ENCODE measurements at regions not wholly inside any gene's neighbourhood (a gene's known extent, or its start where the extent isn't known, plus 50 kb on each side); places are given as distances from the start of the nearest gene placed in this dataset.
"Not testable (repeated sequence)": the region's sequence is repeated elsewhere in the genome, so short reads cannot be mapped to it uniquely, and the experiment has no call there.

DNA sequence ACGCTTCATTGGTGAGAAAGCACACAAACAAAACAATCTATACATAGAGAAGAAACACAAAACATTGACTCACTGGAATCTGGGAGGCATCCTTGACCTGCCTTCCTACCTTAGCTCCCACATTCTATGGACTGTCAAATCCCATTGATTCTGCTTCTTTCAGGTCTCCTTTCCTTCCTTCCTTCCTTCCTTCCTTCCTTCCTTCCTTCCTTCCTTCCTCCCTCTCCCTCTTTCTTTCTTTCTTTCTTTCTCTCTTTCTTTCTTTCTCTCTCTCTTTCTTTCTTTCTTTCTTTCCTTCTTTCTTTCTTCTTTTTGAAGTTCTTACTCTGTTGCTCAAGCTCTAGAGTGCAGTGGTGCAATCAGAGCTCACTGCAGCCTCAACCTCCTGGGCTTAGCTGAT is 108.0 kb upstream of the SGK1 start:
- DNase-seq (ENCODE audit: low read depth): not testable (repeated sequence)

DNA sequence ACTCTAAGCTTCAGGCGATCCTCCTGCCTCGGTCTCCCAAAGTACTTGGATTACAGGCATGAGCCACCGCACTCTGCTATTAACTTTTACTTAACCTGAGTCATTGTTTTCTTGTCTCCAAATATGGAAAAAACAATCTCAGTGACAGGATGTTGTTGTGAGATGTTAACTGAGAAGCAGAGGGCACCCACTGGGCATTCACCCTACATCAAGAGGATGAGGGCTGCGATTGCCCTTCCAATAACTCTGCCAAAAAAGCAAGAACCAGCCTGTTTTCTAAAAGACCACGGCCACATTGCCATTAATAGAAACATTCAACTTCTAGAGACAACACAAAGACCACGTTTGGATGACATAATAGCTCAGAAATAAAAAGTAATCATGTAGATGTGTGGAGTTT is 107.6 kb upstream of the SGK1 start:
- DNase-seq (ENCODE audit: low read depth): no peak

DNA sequence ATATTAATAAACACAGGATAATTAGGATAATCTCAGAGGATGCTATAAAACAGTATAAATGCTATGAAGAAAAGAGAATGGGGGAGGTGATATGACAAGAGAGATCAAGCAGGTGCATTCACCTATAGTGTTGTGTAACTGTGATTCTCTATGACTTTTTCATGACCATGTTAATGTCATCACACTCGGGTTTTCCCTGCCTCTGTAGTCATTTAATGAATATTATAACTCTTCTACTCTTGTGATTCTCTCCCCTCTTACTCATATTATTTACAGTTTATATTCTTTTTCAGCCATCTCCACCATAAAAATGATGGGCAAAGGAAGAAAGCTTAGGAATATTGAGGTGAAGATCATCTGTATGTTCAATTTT is 106.9 kb upstream of the SGK1 start:
- DNase-seq (ENCODE audit: low read depth): no peak

DNA sequence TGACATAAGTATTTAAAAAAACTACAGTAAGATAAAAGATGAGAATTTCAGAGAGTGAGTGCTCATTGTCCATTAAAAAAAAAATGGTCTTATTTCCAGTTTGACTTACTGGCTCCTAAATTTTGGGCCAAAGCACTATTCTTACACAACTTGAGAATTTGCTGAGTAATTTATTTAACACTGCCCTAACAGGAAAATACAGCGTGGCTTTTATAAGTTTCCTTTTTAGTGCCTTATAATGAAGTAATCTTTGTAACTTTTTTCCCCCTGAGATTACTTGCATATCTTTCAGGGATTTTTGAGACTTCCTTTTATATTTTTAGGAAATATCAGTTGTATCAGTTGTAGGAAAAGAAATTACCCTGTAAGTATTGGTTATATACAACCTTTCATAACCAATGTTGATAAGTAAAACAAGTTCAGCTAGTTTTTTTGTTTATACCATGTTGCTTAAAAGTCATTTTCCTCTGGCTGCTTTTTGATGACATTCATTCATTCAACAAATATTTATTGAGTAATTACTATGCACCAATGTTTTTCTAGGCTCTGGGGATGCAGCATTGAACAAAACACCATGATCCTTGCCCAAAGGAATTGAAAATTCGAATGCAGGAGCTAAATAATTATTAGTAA is 106.4 kb upstream of the SGK1 start:
- DNase-seq (ENCODE audit: low read depth): no peak

DNA sequence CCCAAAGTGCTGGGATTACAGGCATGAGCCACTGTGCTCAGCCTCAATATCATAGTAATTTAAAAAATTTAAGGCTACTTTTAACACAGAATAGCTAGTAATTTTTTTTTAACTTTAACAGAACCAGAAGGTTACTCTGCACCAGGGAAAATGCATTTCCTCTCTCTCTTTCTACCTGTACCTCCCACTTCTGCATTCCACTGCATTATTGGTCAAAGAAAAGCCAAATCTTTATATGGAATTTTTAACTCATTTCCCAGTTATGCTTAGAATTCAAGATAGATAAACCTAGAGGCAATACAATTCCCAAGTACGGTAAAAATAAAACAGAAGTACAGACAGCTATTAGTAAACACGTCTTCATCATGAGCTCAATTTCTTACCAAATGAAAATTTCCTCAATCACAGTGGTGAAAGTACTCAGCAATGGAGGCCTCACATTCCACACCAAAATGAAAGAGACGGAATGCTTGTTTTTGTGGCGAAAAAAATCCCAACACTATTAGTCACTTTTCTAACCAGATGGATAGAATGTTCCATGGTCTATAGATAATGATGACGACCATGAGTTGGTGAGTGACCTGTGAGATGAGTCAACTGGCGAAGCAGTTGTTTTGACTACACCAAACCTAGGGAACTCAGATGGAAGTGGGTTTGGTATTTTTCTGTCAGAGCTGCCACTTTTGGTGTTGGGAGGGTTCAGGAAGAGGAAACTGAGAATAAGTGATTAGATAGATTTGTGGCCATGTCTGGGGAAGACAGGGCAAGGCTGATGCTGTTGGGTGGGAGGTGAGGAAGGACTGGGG is 104.7 kb upstream of the SGK1 start:
- no peak for DNase-seq (ENCODE audit: low read depth)

DNA sequence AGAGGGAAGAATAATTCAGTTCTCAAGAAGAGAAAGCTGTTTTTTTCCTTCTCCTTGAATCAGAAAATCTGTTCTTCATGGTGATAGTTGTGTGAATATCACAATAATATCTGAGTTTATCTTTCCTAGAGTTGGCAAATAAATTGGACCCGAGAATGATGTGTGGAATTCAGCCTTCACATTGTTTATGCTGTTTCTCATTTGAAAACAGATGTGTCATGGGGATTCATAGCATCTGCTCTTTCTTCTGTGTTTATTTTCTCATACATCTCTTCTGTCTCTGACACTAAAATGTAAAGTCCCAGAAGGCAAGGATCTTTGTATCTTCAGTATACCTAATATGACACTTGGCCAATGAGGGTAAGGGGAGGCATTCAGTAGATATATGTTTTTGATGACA is 103.6 kb upstream of the SGK1 start:
- DNase-seq (ENCODE audit: low read depth): no peak

DNA sequence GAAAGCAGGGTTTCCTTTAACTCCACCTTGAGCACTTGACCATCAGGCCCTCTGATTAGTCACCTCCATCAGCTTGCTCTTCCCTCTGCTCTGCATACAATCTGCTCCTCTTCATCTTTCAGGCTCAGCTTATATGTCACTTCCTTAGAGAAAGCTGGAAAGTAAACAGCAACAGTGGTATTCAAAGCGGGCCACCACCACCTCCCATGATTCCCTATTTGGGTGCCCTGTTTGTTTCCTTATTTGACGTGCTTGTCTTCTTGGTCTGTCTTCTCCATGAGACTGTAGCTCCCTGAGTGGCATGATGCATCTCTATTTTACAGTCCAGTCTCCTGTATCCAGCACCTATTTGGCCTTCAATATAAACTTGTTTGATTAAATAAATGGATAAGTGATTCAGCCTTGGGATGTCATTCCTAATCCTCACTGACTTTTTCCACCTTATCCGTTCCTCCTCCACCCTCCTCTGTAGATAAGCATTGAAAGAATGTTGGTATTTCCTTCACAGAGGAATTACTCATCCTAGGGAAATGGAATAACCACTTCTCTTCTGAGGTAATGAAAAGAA is 102.8 kb upstream of the SGK1 start:
- DNase-seq (ENCODE audit: low read depth): no peak

DNA sequence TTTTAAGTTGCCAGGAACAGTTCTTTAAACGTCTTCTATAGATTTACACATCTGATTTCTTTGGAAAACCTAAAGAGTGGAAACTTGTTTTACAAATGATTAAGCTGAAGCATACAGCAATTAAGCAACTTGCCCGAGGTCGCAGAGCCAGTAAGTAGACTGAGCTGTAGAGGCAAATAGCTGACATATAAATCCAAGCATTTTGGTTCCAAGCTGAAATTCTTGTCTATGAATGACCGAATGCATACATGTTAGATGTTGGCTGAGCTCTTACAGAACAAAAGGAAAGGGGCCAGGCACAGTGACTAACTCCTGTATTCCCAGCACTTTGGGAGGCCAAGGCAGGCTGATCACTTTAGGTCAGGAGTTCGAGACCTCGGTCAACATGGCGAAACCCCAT is 101.8 kb upstream of the SGK1 start:
- DNase-seq (ENCODE audit: low read depth): no peak

DNA sequence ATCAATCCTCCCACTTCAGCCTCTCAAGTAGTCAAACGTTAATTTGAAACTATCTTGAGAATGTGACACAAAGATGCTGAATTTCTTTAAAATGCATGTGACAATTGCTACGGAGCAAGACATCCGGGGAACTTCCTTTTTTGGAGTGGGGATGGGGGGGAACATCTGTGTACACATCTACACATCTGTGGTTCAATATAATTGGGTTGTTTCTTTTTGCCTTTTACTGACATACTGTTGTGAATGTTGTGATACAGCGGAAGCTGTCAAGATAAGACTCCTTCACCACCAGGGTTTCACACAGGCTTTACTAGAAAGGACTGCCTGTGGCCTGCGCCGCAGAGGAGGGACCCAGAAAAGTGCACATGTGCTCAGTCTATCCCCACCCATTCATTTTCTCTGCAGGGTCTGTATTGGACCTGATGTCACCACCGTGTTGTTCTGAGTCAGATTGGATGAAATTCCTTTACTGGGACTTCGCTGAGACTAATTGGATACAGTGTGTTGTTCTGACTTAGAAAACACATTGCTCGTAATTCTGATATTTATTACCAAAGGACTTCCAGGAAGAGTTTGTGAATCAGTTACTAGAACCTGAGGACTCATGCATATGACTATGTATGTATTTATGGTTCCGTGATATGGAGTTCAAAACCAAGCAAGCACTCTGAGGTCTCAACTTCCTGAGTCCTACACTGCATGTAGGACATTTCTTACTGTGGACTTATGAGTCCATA is 98.7 kb upstream of the SGK1 start:
- DNase-seq (ENCODE audit: low read depth): no peak

DNA sequence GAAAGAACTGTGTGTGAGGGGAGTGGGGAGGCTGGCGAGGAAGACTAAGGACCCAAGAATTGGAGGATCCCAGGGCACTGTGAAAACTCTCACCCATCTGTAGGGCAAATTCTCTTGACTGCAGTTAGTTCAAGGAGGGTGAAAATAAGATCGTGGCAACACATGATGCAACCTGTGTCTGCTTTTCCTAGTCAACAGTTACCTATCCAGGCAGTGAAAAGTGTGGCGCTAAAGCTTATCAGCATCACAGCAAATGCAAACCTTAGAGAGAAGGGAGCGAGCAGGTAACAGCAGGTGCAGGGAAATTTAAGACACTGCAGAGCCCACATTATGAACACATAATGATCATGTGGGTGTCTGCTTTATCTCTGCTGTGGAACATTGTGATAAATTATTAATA is 97.7 kb upstream of the SGK1 start:
- no peak for DNase-seq (ENCODE audit: low read depth)

DNA sequence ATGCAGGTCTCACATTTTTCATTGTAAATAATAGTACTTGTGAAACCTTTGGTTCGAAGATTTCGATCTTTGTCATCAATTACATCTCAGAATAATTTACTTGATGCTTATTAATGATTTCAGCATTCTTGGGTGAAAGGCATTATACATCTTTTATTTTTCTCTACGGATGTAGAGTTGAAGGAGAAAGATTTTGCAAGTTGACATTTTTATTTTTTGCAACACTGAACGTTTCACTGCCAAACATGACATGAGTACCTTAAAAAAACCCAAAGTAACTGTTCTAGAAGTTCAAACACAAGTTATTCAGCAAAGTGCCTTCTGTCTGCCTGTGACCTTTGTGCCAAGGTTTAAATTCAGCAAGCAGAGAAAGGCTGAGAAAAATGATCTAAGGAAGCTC is 97.3 kb upstream of the SGK1 start:
- no peak for DNase-seq (ENCODE audit: low read depth)

DNA sequence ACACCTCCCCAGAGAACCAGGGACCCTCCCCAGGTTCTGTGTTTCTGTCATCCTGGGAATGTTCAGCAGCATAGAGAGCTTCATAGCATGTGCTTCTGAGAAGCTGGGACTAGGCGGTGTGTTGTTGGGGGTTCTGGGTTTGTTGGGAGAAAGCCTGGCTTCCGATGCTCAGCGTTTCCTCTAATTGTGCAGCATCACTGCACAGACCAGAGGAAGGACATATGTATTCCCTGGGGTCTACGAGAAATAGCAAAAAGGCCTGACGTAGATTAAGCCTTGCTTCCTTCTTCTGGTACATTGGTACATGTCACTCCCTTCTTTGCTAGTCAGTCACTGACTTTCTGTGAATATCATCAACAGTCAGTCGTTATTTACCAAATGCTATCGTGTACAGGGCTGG is 96.9 kb upstream of the SGK1 start:
- DNase-seq (ENCODE audit: low read depth): no peak

DNA sequence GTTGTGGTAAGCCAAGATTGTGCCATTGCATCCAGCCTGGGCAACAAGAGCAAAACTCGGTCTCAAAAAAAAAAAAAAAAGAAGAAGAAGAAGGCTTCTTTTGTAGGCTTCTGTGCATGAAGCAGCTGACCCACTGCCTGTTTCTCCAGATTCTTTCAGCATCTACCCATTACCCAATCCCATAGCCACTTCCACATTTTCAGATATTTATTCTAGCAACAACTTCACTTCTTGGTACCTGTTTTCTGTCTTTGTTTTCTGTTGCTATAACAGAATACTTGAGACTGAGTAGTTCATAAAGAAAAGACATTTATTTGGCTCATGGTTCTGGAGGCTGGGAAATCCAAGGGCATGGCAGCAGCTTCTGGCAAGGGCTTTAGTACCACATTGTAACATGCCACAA is 95.3 kb upstream of the SGK1 start:
- DNase-seq (ENCODE audit: low read depth): no peak

DNA sequence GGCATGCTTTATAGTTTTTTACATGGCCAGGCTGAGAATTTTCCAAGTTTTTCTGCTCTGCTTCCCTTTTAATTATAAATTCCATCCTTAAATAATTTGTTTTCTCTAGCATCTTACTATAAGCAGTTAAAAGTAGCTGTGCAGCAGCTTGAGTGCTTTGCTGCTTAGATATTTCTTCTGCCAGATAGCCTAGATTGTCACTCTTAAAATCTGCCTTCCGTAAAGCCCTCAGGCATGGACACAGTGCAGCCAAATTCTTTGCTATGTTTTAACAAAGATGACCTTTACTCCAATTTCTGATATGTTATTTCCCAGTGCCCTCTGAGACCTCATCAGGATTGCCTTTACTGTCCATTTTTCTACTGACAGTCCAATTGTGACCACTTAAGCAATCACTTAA is 92.6 kb upstream of the SGK1 start:
- no peak for DNase-seq (ENCODE audit: low read depth)

DNA sequence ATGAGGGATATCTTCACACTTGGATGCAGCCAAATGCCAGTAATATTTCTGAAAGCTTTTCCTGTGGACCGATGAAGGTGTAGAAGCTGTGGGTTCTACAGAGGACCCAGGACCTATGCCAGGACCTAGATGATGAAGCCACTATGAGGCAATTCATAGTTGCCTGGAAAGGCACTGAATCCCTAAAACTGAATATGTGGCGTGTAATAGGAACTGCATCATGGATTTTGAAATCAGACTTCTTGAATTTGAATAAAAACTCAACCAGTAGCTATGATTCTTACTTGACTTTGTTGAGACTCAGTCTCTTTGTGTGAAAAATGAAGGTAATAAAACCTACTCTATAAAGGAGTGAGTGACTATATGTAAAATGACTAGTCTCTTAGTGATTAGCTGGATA is 89.9 kb upstream of the SGK1 start:
- no peak for DNase-seq (ENCODE audit: low read depth)

DNA sequence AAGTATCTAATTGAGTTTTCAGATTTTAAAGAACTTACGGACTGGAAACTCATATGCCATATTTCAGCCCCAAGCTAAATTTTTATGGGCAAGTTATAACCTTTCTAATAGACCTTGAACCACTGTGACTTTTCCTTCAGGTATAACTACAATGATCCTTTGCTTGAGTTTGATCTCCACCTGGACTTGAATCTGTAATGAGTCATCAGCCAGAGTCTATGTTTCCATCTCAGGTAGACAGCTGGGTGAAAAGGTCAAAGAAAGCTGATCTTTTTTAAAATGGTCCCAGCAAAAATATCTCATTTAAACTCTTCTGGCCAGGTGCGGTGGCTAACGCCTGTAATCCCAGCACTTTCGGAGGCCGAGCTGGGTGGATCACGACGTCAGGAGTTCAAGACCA is 88.4 kb upstream of the SGK1 start:
- DNase-seq (ENCODE audit: low read depth): no peak

DNA sequence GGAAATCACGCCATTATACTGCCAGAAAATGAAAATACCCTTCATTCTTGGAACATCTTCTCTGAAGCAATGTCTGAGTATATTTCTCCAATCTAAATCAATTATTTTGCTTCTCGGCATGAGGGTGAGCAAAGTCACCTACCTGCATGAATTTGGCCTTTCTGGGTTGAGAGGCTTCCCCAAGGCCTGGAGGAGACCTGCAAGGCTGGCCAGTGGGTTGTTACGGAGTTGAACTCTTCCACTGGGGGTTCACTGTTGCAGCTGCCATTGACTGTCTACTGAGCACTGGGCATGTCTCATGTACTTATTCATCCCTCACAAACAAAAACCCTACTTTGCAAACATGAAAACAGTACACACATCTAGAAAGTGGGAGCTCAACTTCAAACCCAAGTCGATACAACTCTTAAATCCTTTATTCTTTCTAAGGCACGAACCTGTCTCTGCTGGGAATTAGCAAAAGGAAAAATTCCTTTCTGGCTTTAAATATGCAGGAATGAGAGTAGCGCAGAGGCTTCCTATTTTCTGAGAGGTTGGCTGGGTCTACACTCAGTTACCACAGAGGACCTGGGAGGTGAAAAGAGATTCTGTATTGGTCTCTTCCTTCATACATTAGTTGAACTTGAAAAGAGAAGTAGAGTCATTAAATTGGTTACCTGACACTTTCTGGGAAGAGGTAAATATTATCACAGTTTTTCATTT is 87.6 kb upstream of the SGK1 start:
- DNase-seq (ENCODE audit: low read depth): no peak

DNA sequence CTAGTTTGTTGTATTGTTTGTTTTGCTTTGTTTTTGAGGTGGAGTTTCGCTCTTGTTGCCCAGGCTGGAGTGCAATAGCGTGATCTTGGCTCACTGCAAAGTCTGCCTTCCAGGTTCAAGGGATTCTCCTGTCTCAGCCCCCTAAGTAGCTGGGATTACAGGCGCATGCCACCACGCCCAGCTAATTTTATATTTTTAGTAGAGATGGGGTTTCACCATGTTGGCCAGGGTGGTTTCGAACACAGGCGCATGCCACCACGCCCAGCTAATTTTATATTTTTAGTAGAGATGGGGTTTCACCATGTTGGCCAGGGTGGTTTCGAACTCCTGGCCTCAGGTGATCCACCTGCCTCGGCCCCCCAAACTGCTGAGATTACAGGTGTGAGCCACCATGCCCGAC is 85.4 kb upstream of the SGK1 start:
- DNase-seq (ENCODE audit: low read depth): not testable (repeated sequence)

DNA sequence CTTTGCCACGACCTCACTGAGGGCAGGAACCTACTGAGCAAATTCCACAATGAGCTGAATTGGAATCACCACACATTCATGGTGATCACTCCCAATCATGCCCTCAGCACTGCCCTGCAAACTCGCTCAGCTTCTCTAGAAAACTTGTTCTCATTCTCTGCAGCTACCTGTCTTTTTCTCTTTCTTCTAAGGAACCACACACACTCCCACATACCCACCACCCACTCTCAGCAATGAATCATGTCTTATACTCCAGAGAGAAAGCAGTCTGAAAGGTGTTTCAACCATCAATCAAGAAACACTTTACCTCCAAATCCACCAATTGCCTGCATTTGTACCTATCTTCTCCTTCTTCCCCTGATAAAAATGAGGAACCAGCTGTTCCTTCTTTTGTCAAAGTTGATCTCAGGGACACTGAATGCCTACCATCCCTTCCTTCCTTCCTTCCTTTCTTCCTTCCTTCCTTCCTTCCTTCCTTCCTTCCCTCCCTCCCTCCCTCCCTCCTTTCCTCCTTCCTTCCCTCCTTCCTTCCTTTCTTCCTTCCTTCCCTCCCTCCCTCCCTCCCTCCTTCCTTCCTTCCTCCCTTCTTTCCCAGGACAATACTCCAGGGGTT is 84.6 kb upstream of the SGK1 start:
- DNase-seq (ENCODE audit: low read depth): no peak

DNA sequence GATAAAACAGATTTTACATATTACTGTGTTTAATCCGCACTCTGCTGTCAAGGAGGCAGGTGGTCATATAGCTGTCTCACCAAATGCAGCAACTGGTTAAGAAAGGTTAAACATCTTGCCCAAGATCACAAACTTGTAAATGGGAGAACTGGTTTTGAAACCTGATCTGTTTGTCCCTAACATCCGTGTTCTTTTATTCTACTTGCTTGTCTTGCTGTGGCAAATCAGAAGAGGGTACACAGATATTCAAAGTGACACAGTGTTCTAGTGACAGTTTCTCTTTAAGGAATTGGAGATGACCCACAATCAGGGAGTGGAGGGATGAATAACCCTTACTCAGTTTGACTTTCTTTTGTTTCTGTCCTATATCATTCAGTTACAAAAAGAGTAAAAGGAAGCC is 83.0 kb upstream of the SGK1 start:
- no peak for DNase-seq (ENCODE audit: low read depth)

DNA sequence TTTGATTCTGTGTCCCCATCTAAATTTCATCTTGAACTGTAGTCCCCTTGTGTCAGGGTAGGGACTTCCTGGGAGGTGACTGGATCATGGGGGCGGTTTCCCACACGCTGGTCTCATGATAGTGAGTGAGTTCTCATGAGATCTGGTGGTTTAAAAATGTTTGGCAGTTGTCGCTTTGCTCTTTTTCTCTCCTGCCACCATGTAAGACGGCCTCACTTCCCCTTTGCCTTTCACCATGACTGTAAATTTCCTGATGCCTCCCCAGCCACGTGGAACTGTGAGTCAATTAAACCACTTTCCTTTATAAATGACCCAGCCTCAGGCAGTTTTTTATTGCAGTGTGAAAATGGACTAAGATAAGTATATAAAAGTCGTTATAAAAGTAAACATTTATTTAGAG is 80.5 kb upstream of the SGK1 start:
- no peak for DNase-seq (ENCODE audit: low read depth)

DNA sequence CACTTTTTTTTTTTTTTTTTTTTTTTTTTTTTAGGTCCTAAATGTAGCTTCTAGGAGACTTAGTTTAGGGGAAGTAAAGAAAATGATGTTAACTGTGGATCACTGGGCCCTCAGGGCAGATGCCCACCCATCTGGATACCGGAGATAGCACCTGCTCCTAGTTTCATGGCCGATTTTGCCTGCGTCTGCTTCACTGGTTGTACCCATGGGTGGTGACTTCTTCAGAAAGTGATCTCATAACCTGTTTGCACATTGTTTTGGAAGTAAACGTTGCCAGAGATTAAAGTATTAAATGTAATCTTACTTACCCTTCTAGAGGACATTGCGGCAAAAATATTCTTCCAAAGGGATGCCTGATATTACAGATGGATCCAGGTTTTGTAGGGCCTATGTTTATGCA is 79.8 kb upstream of the SGK1 start:
- DNase-seq (ENCODE audit: low read depth): no peak
